ENCODE measurements at regions not wholly inside any gene's neighbourhood (a gene's known extent, or its start where the extent isn't known, plus 50 kb on each side); places are given as distances from the start of the nearest gene placed in this dataset.

DNA sequence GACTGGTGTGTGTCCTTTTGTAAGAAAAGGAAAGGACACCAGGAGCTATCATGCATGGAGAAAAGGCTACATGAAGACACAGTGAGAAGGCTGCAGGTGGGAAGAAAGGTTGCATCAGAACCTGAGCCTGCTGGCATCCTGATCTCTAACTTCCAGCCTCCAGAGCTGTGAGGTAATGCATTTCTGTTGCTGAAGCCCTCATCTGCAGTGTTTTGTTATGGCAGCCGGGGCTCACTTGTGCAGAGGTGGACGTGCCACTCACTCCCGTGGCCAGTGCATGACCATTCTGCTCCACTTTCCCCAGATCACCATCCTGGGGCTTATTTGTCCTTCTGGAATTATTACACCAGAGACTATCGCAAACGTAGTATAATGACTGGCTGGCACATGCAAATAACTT is 155.3 kb downstream of the IRS2 start:
- TF ChIP-seq, protein P1, sequence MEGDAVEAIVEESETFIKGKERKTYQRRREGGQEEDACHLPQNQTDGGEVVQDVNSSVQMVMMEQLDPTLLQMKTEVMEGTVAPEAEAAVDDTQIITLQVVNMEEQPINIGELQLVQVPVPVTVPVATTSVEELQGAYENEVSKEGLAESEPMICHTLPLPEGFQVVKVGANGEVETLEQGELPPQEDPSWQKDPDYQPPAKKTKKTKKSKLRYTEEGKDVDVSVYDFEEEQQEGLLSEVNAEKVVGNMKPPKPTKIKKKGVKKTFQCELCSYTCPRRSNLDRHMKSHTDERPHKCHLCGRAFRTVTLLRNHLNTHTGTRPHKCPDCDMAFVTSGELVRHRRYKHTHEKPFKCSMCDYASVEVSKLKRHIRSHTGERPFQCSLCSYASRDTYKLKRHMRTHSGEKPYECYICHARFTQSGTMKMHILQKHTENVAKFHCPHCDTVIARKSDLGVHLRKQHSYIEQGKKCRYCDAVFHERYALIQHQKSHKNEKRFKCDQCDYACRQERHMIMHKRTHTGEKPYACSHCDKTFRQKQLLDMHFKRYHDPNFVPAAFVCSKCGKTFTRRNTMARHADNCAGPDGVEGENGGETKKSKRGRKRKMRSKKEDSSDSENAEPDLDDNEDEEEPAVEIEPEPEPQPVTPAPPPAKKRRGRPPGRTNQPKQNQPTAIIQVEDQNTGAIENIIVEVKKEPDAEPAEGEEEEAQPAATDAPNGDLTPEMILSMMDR (IDR thresholded peaks at IDR 0.05; ENCODE audit: insufficient read depth, low read depth, low read length, missing control alignments), result no peak
- no peak overlapping the region for H3K4me3 ChIP-seq (ENCODE audit: low read depth, low read length)

DNA sequence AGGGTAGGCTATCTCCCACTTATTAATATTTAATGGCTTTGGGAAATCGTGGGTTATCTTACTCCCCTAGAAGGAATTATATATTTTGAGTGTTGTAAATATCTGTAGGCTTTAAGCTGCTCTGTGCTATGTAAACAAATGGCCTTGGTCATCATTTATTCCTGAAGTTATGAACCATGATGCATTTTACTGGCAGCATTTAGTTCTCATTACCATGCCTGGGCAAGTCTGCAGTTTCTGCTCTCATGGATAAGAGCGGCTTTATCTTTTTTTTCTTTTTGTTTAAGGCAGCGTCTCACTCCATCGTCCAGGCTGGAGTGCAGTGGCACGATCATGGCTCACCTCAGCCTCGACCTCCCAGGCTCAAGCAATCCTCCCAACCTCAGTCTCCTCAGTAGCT is 156.1 kb downstream of the IRS2 start:
- no peak for DNase-seq (ENCODE audit: low read depth)
- TF ChIP-seq, protein P1 (IDR thresholded peaks at IDR 0.05; ENCODE audit: insufficient read depth, low read depth, low read length, missing control alignments), result no peak
- H3K4me3 ChIP-seq (ENCODE audit: low read depth, low read length), result no peak overlapping the region

More for the DNA sequence above, 155.3 kb downstream of the IRS2 start:
- DNase-seq (ENCODE audit: low read depth), result no peak

DNA sequence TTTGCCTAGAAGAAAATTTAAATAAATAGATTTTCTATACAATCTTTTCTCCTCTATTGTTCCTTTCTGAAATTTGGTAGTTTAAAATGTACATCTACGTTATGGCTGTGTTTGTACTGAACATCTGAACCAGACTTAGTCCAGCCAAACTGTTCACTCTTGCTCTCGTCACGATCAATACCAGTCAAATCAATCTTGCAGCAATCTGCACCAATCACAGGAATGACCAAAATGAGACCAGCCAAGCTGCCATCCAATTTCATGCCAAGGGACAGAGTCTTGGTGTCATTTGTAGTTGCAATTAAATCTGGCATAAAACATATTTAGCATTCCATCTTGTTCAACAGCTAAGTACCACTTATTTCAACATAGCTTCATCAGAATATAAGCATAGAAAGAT is 156.6 kb downstream of the IRS2 start:
- TF ChIP-seq, protein P1 (IDR thresholded peaks at IDR 0.05; ENCODE audit: insufficient read depth, low read depth, low read length, missing control alignments), result no peak
- H3K4me3 ChIP-seq (ENCODE audit: low read depth, low read length), result no peak overlapping the region
- DNase-seq (ENCODE audit: low read depth), result no peak

DNA sequence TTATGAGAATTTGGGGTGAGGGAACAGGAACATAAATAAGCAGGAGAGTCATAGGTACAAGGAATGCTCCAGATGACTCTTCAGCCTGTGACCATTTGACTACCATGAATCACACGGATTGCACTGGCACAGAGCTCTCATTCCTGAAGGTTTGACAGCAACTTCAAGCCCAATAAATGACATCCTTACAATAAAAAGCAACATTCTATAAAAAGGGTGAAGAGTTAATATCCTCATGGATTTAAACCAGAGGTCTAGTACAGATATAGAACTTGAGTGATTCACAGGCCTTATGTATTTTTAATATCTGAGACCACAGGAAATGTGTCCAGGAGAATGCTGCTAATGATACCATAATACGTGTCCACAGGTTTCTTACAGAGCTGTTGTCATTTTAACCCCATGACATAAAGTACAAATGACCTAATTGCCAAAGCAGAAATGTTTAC is 158.1 kb downstream of the IRS2 start:
- DNase-seq (ENCODE audit: low read depth), result no peak
- no peak overlapping the region for H3K4me3 ChIP-seq (ENCODE audit: low read depth, low read length)
- TF ChIP-seq, protein P1 (IDR thresholded peaks at IDR 0.05; ENCODE audit: insufficient read depth, low read depth, low read length, missing control alignments), result no peak

DNA sequence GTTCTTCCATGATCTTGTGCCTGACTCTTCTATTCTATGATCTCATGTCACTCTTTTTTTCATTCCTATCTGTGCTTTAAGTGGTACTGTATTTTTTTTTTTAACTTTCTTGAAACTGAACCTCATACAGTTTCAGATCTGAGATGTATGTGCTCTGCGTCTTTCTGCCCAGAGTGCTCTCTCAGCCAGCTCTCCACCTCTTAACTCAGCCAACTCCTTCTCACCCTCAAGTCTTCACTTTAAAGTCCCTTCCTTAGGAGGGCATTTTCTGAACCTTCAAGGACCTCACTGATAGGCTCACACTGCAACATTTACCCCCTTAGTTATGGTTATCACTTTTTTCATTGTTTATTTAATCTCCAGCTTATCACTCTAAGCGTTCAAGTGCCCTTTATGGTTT is 158.7 kb downstream of the IRS2 start:
- TF ChIP-seq, protein P1 (IDR thresholded peaks at IDR 0.05; ENCODE audit: insufficient read depth, low read depth, low read length, missing control alignments), result no peak
- no peak overlapping the region for H3K4me3 ChIP-seq (ENCODE audit: low read depth, low read length)

DNA sequence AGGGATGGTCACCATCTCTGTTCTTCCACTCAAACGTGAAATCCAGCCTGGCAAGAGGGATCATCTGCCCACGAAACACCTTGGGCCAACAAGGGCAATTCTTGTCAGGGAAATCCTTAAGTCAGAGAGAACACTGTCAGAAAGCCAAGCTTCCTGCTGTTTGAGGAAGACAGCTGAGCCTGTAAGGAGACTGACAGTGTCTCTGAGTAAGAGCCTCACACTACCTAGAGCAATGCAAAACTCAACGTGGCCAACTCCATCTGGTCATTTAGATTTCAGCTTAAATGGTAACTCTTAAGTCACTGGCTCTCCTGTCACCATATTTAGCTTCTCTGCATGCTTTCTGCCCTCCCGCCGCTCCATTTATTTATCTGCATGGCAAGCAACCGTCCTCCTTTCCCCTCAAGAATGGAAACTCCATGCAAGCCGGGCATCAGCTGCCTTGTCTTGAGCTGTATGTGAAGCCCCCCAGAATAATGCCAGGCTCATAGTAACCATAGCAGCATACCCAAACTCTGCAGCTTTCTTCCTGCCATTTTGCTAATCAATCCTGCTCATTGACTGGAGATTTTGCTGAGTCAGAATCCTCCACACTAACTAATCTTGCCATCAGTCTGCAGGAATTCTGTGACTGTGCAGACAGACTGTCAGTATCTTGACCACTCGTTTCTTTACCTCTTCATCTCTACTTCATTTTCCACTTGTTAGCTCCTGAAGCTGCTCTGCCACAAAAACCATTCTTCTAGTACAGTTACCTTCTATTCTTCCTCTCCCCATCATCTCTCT is 159.8 kb downstream of the IRS2 start:
- TF ChIP-seq, protein P1 (IDR thresholded peaks at IDR 0.05; ENCODE audit: insufficient read depth, low read depth, low read length, missing control alignments), result no peak
- no peak for DNase-seq (ENCODE audit: low read depth)
- H3K4me3 ChIP-seq (ENCODE audit: low read depth, low read length), result no peak overlapping the region

More for the DNA sequence above, 158.7 kb downstream of the IRS2 start:
- no peak for DNase-seq (ENCODE audit: low read depth)

DNA sequence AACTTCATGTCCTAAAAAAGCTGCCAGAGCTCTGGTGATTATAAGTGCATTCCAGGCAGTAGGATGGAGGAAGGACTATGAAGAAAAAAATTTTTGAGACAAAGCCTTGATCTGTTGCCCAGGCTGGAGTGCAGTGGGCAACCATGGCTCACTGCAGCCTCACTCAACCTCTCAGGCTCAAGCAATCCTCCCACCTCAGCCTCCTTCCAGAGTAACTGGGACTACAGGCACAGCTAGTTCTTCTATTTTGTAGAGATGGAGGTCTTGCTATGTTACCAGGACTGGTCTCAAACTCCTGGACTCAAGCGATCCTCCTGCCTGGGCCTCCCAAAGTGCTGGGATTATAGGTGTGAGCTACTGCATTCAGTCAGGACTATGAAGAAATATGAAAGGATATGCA is 161.2 kb downstream of the IRS2 start:
- DNase-seq (ENCODE audit: low read depth), result no peak
- H3K4me3 ChIP-seq (ENCODE audit: low read depth, low read length), result no peak overlapping the region
- TF ChIP-seq, protein P1 (IDR thresholded peaks at IDR 0.05; ENCODE audit: insufficient read depth, low read depth, low read length, missing control alignments), result no peak

Measured in GM12865 (cell line).